ENCODE measurements at regions not wholly inside any gene's neighbourhood (a gene's known extent, or its start where the extent isn't known, plus 50 kb on each side); places are given as distances from the start of the nearest gene placed in this dataset.

GRCh38 chr15:79535536-79535935 is 103.4 kb downstream of the MINAR1 start:
- intact Hi-C loops (cut with DNase I; ENCODE audit: low total_unique reads): no loop called here
- no peak for DNase-seq
- no peaks in the 10 kb centered on the region for H3K27me3 ChIP-seq
- no peak overlapping the region for H3K27ac ChIP-seq
- H3K4me3 ChIP-seq: no peak overlapping the region
- no peaks in the 10 kb centered on the region for H3K36me3 ChIP-seq
- H3K4me1 ChIP-seq: no peaks in the 10 kb centered on the region
- TF ChIP-seq, protein P1, sequence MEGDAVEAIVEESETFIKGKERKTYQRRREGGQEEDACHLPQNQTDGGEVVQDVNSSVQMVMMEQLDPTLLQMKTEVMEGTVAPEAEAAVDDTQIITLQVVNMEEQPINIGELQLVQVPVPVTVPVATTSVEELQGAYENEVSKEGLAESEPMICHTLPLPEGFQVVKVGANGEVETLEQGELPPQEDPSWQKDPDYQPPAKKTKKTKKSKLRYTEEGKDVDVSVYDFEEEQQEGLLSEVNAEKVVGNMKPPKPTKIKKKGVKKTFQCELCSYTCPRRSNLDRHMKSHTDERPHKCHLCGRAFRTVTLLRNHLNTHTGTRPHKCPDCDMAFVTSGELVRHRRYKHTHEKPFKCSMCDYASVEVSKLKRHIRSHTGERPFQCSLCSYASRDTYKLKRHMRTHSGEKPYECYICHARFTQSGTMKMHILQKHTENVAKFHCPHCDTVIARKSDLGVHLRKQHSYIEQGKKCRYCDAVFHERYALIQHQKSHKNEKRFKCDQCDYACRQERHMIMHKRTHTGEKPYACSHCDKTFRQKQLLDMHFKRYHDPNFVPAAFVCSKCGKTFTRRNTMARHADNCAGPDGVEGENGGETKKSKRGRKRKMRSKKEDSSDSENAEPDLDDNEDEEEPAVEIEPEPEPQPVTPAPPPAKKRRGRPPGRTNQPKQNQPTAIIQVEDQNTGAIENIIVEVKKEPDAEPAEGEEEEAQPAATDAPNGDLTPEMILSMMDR (IDR thresholded peaks at IDR 0.05): no peak
- no peak for TF ChIP-seq POLR2A (IDR thresholded peaks at IDR 0.05)
- H3K9me3 ChIP-seq: no peaks in the 10 kb centered on the region

- intact Hi-C loops (cut with DNase I; ENCODE audit: low total_unique reads): no loop called here
- Histone ChIP-seq H3K9me3 (no peaks in the 10 kb centered on the region), H3K4me1 (no peaks in the 10 kb centered on the region), H3K4me3 (no peak overlapping the region), H3K27me3 (no peaks in the 10 kb centered on the region), H3K27ac (no peak overlapping the region), H3K36me3 (no peaks in the 10 kb centered on the region)
- no peak for TF ChIP-seq POLR2A (IDR thresholded peaks at IDR 0.05)
- TF ChIP-seq, protein P1 (IDR thresholded peaks at IDR 0.05): no peak
- DNase-seq: no peak
Measured at GRCh38 chr15:79538527-79538926, 106.4 kb downstream of the MINAR1 start.

GRCh38 chr15:79539401-79539800 is 107.3 kb downstream of the MINAR1 start:
- H3K27me3 ChIP-seq: no peaks in the 10 kb centered on the region
- H3K4me1 ChIP-seq: no peaks in the 10 kb centered on the region
- TF ChIP-seq, protein P1 (IDR thresholded peaks at IDR 0.05): no peak
- TF ChIP-seq POLR2A (IDR thresholded peaks at IDR 0.05): no peak
- H3K36me3 ChIP-seq: no peaks in the 10 kb centered on the region
- no peak overlapping the region for H3K27ac ChIP-seq
- intact Hi-C loops (cut with DNase I; ENCODE audit: low total_unique reads): no loop called here
- DNase-seq: no peak
- H3K9me3 ChIP-seq: no peaks in the 10 kb centered on the region
- no peak overlapping the region for H3K4me3 ChIP-seq

GRCh38 chr15:79540551-79540950 is 108.4 kb downstream of the MINAR1 start:
- no peaks in the 10 kb centered on the region for H3K4me1 ChIP-seq
- H3K36me3 ChIP-seq: no peaks in the 10 kb centered on the region
- H3K27me3 ChIP-seq: no peaks in the 10 kb centered on the region
- TF ChIP-seq, protein P1 (IDR thresholded peaks at IDR 0.05): no peak
- H3K9me3 ChIP-seq: no peaks in the 10 kb centered on the region
- no peak for DNase-seq
- no peak overlapping the region for H3K4me3 ChIP-seq
- intact Hi-C loops (cut with DNase I; ENCODE audit: low total_unique reads): no loop called here
- H3K27ac ChIP-seq: no peak overlapping the region

DNA sequence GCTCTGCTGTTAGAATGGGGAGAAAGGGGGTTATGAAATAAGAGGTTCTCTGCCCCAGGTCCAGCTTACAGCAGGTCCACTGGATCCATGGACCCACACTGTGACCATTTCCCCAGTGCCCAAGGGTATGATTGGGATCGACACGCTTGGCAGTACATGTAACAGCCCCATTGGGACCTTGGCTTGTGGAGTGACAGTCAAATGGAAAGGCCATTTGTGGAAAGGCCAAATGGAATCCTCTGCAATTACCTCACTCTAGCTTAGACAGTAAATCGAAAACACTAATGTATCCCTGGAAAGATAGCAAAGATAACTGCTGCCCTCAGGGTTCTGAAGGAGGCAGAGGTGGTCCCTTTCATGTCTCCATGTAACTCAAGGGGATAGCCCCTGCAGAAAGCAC is 109.1 kb downstream of the MINAR1 start:
- Histone ChIP-seq H3K36me3 (no peaks in the 10 kb centered on the region), H3K27ac (no peak overlapping the region), H3K4me3 (no peak overlapping the region), H3K4me1 (no peaks in the 10 kb centered on the region), H3K9me3 (no peaks in the 10 kb centered on the region), H3K27me3 (no peaks in the 10 kb centered on the region)
- no peak for DNase-seq
- intact Hi-C loops (cut with DNase I; ENCODE audit: low total_unique reads): no loop called here
- no peak for TF ChIP-seq POLR2A (IDR thresholded peaks at IDR 0.05)

- TF ChIP-seq, protein P1 (IDR thresholded peaks at IDR 0.05): no peak
- TF ChIP-seq POLR2A (IDR thresholded peaks at IDR 0.05): no peak
- Histone ChIP-seq H3K36me3 (no peaks in the 10 kb centered on the region), H3K27ac (no peak overlapping the region), H3K9me3 (no peaks in the 10 kb centered on the region), H3K4me3 (no peak overlapping the region), H3K4me1 (no peaks in the 10 kb centered on the region), H3K27me3 (no peaks in the 10 kb centered on the region)
- intact Hi-C loops (cut with DNase I; ENCODE audit: low total_unique reads): no loop called here
- DNase-seq: no peak
Measured at GRCh38 chr15:79543097-79543496, 111.0 kb downstream of the MINAR1 start.

Measured in uterus (tissue), 3 donors.